SK-N-SH (cell line): ENCODE measurements at regions not wholly inside any gene's neighbourhood (a gene's known extent, or its start where the extent isn't known, plus 50 kb on each side); places are given as distances from the start of the nearest gene placed in this dataset.

Experiments
- CTCF ChIP-seq: fragments of 200-600 bp; sonication (generic); IDR thresholded peaks from 2 replicates; pipeline ENCODE4 v1.6.1; 2017; ENCODE audit warnings: antibody characterized with exemption, mild to moderate bottlenecking, moderate library complexity
- EP300 ChIP-seq, 2 experiments: IDR thresholded peaks; 2 replicates each; pipeline versions ENCODE4 v1.4.0 to v1.6.1; 2012; ENCODE audit warnings: borderline replicate concordance in 1 of 2, low read depth in 1 of 2, low read length in 1 of 2
- JUND ChIP-seq: IDR thresholded peaks from 2 replicates; pipeline ENCODE4 v1.4.0; 2012
- MAX ChIP-seq: IDR thresholded peaks from 2 replicates; pipeline ENCODE4 v1.4.0; 2012; ENCODE audit warnings: low read depth
- POLR2AphosphoS5 ChIP-seq: IDR thresholded peaks from 2 replicates; pipeline ENCODE4 v1.6.1; 2012; ENCODE audit warnings: low read depth, low read length
- SIN3A ChIP-seq: IDR thresholded peaks from 2 replicates; pipeline ENCODE4 v1.6.1; 2012; ENCODE audit warnings: low read depth, mild to moderate bottlenecking, low read length, moderate library complexity, borderline replicate concordance
- TAF1 ChIP-seq: IDR thresholded peaks from 2 replicates; pipeline ENCODE4 v1.6.1; 2012; ENCODE audit warnings: low read depth, mild to moderate bottlenecking, low read length, moderate library complexity, borderline replicate concordance
- TEAD4 ChIP-seq: IDR thresholded peaks from 2 replicates; pipeline ENCODE4 v1.4.0; 2012; ENCODE audit warnings: mild to moderate bottlenecking, borderline replicate concordance; ENCODE audit not compliant: insufficient read depth
- USF2 ChIP-seq: fragments of 150-350 bp; IDR thresholded peaks from 2 replicates; pipeline ENCODE4 v1.6.1; 2017; ENCODE audit warnings: antibody characterized with exemption, low read length, low read depth, borderline replicate concordance
- TF ChIP-seq, protein P1 (sequence below): IDR thresholded peaks from 2 replicates; pipeline ENCODE4 v1.6.1; 2012; ENCODE audit warnings: mild to moderate bottlenecking, low read depth, low read length, moderate library complexity

- TF ChIP-seq USF2: no peak
- no peak for TF ChIP-seq CTCF
- no peak for TF ChIP-seq MAX
- no peak for TF ChIP-seq EP300 (IDR thresholded peaks at IDR 0.05; ENCODE audit: borderline replicate concordance in 1 of 2, low read depth in 1 of 2, low read length in 1 of 2)
- TF ChIP-seq TAF1: no peak
- TF ChIP-seq, protein P1, sequence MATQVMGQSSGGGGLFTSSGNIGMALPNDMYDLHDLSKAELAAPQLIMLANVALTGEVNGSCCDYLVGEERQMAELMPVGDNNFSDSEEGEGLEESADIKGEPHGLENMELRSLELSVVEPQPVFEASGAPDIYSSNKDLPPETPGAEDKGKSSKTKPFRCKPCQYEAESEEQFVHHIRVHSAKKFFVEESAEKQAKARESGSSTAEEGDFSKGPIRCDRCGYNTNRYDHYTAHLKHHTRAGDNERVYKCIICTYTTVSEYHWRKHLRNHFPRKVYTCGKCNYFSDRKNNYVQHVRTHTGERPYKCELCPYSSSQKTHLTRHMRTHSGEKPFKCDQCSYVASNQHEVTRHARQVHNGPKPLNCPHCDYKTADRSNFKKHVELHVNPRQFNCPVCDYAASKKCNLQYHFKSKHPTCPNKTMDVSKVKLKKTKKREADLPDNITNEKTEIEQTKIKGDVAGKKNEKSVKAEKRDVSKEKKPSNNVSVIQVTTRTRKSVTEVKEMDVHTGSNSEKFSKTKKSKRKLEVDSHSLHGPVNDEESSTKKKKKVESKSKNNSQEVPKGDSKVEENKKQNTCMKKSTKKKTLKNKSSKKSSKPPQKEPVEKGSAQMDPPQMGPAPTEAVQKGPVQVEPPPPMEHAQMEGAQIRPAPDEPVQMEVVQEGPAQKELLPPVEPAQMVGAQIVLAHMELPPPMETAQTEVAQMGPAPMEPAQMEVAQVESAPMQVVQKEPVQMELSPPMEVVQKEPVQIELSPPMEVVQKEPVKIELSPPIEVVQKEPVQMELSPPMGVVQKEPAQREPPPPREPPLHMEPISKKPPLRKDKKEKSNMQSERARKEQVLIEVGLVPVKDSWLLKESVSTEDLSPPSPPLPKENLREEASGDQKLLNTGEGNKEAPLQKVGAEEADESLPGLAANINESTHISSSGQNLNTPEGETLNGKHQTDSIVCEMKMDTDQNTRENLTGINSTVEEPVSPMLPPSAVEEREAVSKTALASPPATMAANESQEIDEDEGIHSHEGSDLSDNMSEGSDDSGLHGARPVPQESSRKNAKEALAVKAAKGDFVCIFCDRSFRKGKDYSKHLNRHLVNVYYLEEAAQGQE: no peak
- TF ChIP-seq POLR2AphosphoS5: no peak
- TF ChIP-seq JUND: no peak
- TF ChIP-seq TEAD4: no peak
- no peak for TF ChIP-seq SIN3A
Observed at GRCh38 chr11:81941998-81942397, 791.7 kb downstream of the FAM181B start.
